IMR-90 (cell line): ENCODE measurements at regions not wholly inside any gene's neighbourhood (a gene's known extent, or its start where the extent isn't known, plus 50 kb on each side); places are given as distances from the start of the nearest gene placed in this dataset.

Experiments used
- CEBPB ChIP-seq: IDR thresholded peaks from 2 replicates; pipeline ENCODE4 v1.6.1; 2012; ENCODE audit warnings: low read depth, low read length, improper control_type of control experiment
- CHD1 ChIP-seq: IDR thresholded peaks from 2 replicates; pipeline ENCODE4 v1.6.1; 2012; ENCODE audit warnings: low read depth, low read length, improper control_type of control experiment
- CTCF ChIP-seq: conservative IDR thresholded peaks from 2 replicates; pipeline ENCODE4 v1.5.1; 2012; ENCODE audit warnings: mild to moderate bottlenecking, low read depth, low read length, improper control_type of control experiment
- ELK1 ChIP-seq: fragments of 150-350 bp; IDR thresholded peaks from 2 replicates; pipeline ENCODE4 v1.6.1; 2016; ENCODE audit warnings: low read depth, mild to moderate bottlenecking, low read length, moderate library complexity, borderline replicate concordance
- MAFK ChIP-seq: IDR thresholded peaks from 2 replicates; pipeline ENCODE4 v1.6.1; 2012; ENCODE audit warnings: low read depth, low read length, improper control_type of control experiment
- MAZ ChIP-seq: IDR thresholded peaks from 2 replicates; pipeline ENCODE4 v1.6.1; 2012; ENCODE audit warnings: low read depth, mild to moderate bottlenecking, low read length, improper control_type of control experiment, moderate library complexity, borderline replicate concordance
- MXI1 ChIP-seq: IDR thresholded peaks from 2 replicates; pipeline ENCODE4 v1.6.1; 2012; ENCODE audit warnings: low read depth, mild to moderate bottlenecking, low read length, moderate library complexity, borderline replicate concordance
- POLR2A ChIP-seq: IDR thresholded peaks from 2 replicates; pipeline ENCODE4 v1.6.1; 2012; ENCODE audit warnings: mild to moderate bottlenecking, low read depth, low read length
- RAD21 ChIP-seq: IDR thresholded peaks from 2 replicates; pipeline ENCODE4 v1.6.1; 2012; ENCODE audit warnings: low read length, improper control_type of control experiment
- SMC3 ChIP-seq: fragments of 150-350 bp; IDR thresholded peaks from 2 replicates; pipeline ENCODE4 v1.6.1; 2016; ENCODE audit warnings: low read depth, mild to moderate bottlenecking, antibody characterized with exemption, low read length, moderate library complexity
- USF2 ChIP-seq: fragments of 150-350 bp; IDR thresholded peaks from 2 replicates; pipeline ENCODE4 v1.6.1; 2017; ENCODE audit warnings: mild to moderate bottlenecking, antibody characterized with exemption, low read length, low read depth

GRCh38 chr3:82015241-82015640 lies 253.8 kb upstream of the GBE1 start:
- TF ChIP-seq CTCF (no peak), CEBPB (no peak), POLR2A (no peak), MAZ (no peak), MXI1 (no peak), ELK1 (no peak), SMC3 (no peak), CHD1 (no peak), RAD21 (no peak), USF2 (no peak), MAFK (no peak)
